GM12878 (cell line): ENCODE measurements at regions not wholly inside any gene's neighbourhood (a gene's known extent, or its start where the extent isn't known, plus 50 kb on each side); places are given as distances from the start of the nearest gene placed in this dataset.

ENCODE experiments used
- ATAC-seq: fragments of 200-7000 bp; cut with Tn5 transposase; 3 replicates; pipeline ENCODE4 v1.9.1; 2020; ENCODE audit warnings: mild to moderate bottlenecking, moderate library complexity
- BruUV-seq: library from RNA; stranded (reverse); fragments of 400-500 nt; replicated peaks from 2 replicates; lab custom pipeline; 2021; lab: Mats Ljungman, UMichigan
- CTCF ChIA-PET: fragments of 300-600 bp; sonication (Branson Sonifier 250); formaldehyde crosslinking; extraction: SDS; loops from one replicate; lab custom pipeline; 2021; ENCODE audit warnings: inconsistent platforms; lab: Yijun Ruan, JAX
- POLR2A ChIA-PET: fragments of 350-600 bp; formaldehyde crosslinking; extraction: SDS; loops from one replicate; lab custom pipeline; 2021; ENCODE audit warnings: inconsistent platforms; lab: Charles Lee
- RAD21 ChIA-PET: fragments of 300-600 bp; sonication (Branson Sonifier 250); formaldehyde crosslinking; loops from one replicate; lab custom pipeline; 2023; ENCODE audit warnings: antibody characterized with exemption; ENCODE audit not compliant: unreplicated experiment; lab: Charles Lee
- SMC1A ChIA-PET: fragments of 300-600 bp; sonication (Branson Sonifier 250); formaldehyde crosslinking; loops from one replicate; lab custom pipeline; 2023; ENCODE audit not compliant: unreplicated experiment, uncharacterized antibody; lab: Charles Lee
- DNase-seq: peaks from one replicate; pipeline ENCODE4 v3.0.0-alpha.2; 2011; ENCODE audit warnings: low read depth, low spot score
- FAIRE-seq: peaks from 3 replicates; lab custom pipeline; 2011; peaks lifted over from hg19 to GRCh38; lab: Jason Lieb, UNC
- H2AFZ ChIP-seq: 2 replicates; pipeline ENCODE4 v1.6.0; 2011; ENCODE audit warnings: low read depth, low read length, control low read depth; ENCODE audit not compliant: control insufficient read depth
- H3K27ac ChIP-seq: 2 replicates; pipeline ENCODE4 v1.5.1; 2011; ENCODE audit warnings: control low read depth; ENCODE audit not compliant: control insufficient read depth, insufficient read depth
- H3K27me3 ChIP-seq, 2 experiments: replicated peaks in 1 of 2; 2 replicates each; pipeline versions ENCODE4 v1.6.0 to v1.6.1; 2011; ENCODE audit warnings: low read length in 1 of 2; ENCODE audit not compliant: control insufficient read depth in 2 of 2, insufficient read depth in 2 of 2
- H3K36me3 ChIP-seq, 2 experiments: 2 replicates each; pipeline ENCODE4 v1.5.1; 2011; ENCODE audit warnings: low read length in 1 of 2; ENCODE audit not compliant: control insufficient read depth in 2 of 2, insufficient read depth in 2 of 2
- H3K4me1 ChIP-seq: 2 replicates; pipeline ENCODE4 v1.6.1; 2011; ENCODE audit warnings: mild to moderate bottlenecking, low read length, moderate library complexity, mixed read lengths; ENCODE audit not compliant: control insufficient read depth, insufficient read depth
- H3K4me2 ChIP-seq: 2 replicates; pipeline ENCODE4 v1.6.0; 2011; ENCODE audit warnings: control low read depth; ENCODE audit not compliant: control insufficient read depth, insufficient read depth
- H3K4me3 ChIP-seq: fragments of 200-600 bp; sonication (generic); 2 replicates; pipeline ENCODE4 v1.5.1; 2016
- H3K79me2 ChIP-seq: 2 replicates; pipeline ENCODE4 v1.6.0; 2011; ENCODE audit warnings: low read length; ENCODE audit not compliant: control insufficient read depth, insufficient read depth
- H3K9ac ChIP-seq: 2 replicates; pipeline ENCODE4 v1.8.0; 2011; ENCODE audit warnings: low read length, control low read depth, mixed read lengths; ENCODE audit not compliant: control insufficient read depth, insufficient read depth
- H3K9me3 ChIP-seq: replicated peaks from 3 replicates; pipeline ENCODE4 v1.5.1; 2011; ENCODE audit warnings: mild to moderate bottlenecking, low read length; ENCODE audit not compliant: control insufficient read depth, insufficient read depth
- H4K20me1 ChIP-seq: 2 replicates; pipeline ENCODE4 v1.6.0; 2011; ENCODE audit not compliant: control insufficient read depth, insufficient read depth
- BCLAF1 ChIP-seq: fragments of 450-650 bp; IDR thresholded peaks from 2 replicates; pipeline ENCODE4 v1.6.1; 2017; ENCODE audit warnings: antibody characterized with exemption, mild to moderate bottlenecking, moderate library complexity
- CREM ChIP-seq: IDR thresholded peaks from 2 replicates; pipeline ENCODE4 v1.6.1; 2014; ENCODE audit warnings: antibody characterized with exemption, low read depth
- MTA2 ChIP-seq: fragments of 450-650 bp; IDR thresholded peaks from 2 replicates; pipeline ENCODE4 v1.6.1; 2016; ENCODE audit warnings: low read depth, mild to moderate bottlenecking, moderate library complexity
- NR2F1 ChIP-seq: fragments of 450-650 bp; conservative IDR thresholded peaks from 2 replicates; pipeline ENCODE4 v1.6.1; 2017; ENCODE audit warnings: mild to moderate bottlenecking
- POLR2AphosphoS5 ChIP-seq: IDR thresholded peaks from 2 replicates; pipeline ENCODE4 v1.6.1; 2011; ENCODE audit warnings: mild to moderate bottlenecking, low read length, inconsistent platforms
- SUPT20H ChIP-seq: IDR thresholded peaks from 2 replicates; pipeline ENCODE4 v1.6.1; 2011; ENCODE audit warnings: low read depth, mild to moderate bottlenecking, low read length, moderate library complexity, borderline replicate concordance; ENCODE audit not compliant: control insufficient read depth
- WRNIP1 ChIP-seq: IDR thresholded peaks from 2 replicates; pipeline ENCODE4 v1.6.1; 2011; ENCODE audit warnings: low read depth, low read length, improper control_type of control experiment, borderline replicate concordance
- ZNF592 ChIP-seq: fragments of 450-650 bp; IDR thresholded peaks from 2 replicates; pipeline ENCODE4 v1.6.1; 2017; ENCODE audit warnings: mild to moderate bottlenecking, moderate library complexity
- WGBS: methylation state at CpG from one replicate; pipeline ENCODE4 v1.1.6; 2016; ENCODE audit warnings: low lambda C conversion rate; ENCODE audit not compliant: insufficient replicate concordance, insufficient coverage; ENCODE audit errors: missing lambda C conversion rate; 5-methylcytosine and 5-hydroxymethylcytosine counted together
- in situ Hi-C: fragments of 300-500 bp; cut with MboI; formaldehyde crosslinking; loops from 9 replicates; pipeline ENCODE4 v1.14.3; 2018; ENCODE audit warnings: mixed read lengths
- intact Hi-C: fragments of 100-400 bp; cut with micrococcal nuclease; formaldehyde crosslinking; loops from one replicate; pipeline ENCODE4 v1.14.2; 2022; ENCODE audit not compliant: unreplicated experiment

GRCh38 chr15:97881346-97881965 lies 79.0 kb upstream of the ARRDC4 start (continued):
- no peak for TF ChIP-seq BCLAF1
- no peak for TF ChIP-seq WRNIP1
- no peak for TF ChIP-seq POLR2AphosphoS5
- TF ChIP-seq NR2F1, result no peak
- no peak for TF ChIP-seq SUPT20H
- TF ChIP-seq CREM, result no peak
- TF ChIP-seq MTA2, result no peak

- no peak for TF ChIP-seq ZNF592
- in situ Hi-C loops, result no loop called here
- FAIRE-seq, result no peak
- 0% methylated on average over 3 of the region's 3 CpGs for WGBS
- ChIA-PET RAD21 (no interaction called here), SMC1A (no interaction called here), CTCF (no interaction called here), POLR2A (no interaction called here)
- Histone ChIP-seq H3K36me3 (no peaks in the 10 kb centered on the region), H2AFZ (no peak overlapping the region), H3K27me3 (no peaks in the 10 kb centered on the region), H3K27ac (no peak overlapping the region), H4K20me1 (no peaks in the 10 kb centered on the region), H3K9me3 (no peaks in the 10 kb centered on the region), H3K9ac (no peak overlapping the region), H3K79me2 (no peaks in the 10 kb centered on the region), H3K4me3 (no peak overlapping the region), H3K4me1 (no peaks in the 10 kb centered on the region), H3K4me2 (no peak overlapping the region)
- intact Hi-C loops, result no loop called here
- DNase-seq, result no peak
- no TSS peak for BruUV-seq
- ATAC-seq, result no peak
Observed at GRCh38 chr15:97884513-97885131, 75.9 kb upstream of the ARRDC4 start.
